Epidermal melanocyte (primary cell): ENCODE measurements at regions not wholly inside any gene's neighbourhood (a gene's known extent, or its start where the extent isn't known, plus 50 kb on each side); places are given as distances from the start of the nearest gene placed in this dataset.
A peak's percentile ranks its signal among the peaks of the same experiment; 100 is the strongest.

Source experiments
- DNase-seq: peaks from one replicate; pipeline ENCODE4 v3.0.0; 2011; ENCODE audit warnings: low spot score; ENCODE audit not compliant: insufficient read length

DNA sequence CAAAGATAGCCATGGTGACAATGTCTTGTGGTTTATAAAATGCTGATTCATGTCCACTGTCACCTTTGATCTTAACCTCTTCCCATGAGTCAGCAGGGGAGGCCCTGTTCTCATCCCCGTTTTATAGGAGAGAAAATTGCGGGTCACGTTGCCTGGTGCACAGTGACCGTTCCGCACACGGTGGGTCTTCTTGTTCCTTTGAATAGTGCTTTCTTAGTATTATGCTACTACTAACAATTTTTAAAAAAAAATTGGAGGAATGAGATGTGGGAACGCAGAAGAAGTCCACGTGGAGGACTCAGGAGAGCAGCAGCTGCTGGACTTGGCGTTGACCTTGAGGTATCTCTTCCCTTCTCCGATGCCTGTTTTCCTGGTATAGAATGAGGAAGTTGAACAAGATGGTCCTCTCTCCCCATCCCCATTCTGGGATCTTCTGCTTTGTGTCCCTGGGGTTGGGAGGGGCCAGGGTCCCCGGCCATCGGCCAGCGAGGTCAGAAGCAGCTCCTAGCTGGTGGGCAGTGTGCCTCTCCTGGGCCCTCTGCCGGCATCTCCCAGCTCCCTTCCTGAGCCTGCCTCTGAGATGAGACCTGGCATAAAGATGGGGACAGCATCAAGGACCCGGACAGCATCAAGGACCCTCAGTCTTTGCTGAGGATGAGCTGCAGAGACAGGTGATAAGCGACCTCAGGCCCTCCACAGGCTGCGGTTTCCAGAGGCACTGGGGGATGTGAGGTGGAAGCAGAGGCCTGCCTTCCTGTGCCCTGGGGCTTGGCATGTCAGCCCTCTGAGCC is 143.9 kb downstream of the C9orf50 start:
- DNase-seq: no peak

GRCh38 chr9:129474740-129475404 is 146.0 kb downstream of the C9orf50 start:
- no peak for DNase-seq

GRCh38 chr9:129473523-129474244 is 147.2 kb downstream of the C9orf50 start:
- no peak for DNase-seq

DNA sequence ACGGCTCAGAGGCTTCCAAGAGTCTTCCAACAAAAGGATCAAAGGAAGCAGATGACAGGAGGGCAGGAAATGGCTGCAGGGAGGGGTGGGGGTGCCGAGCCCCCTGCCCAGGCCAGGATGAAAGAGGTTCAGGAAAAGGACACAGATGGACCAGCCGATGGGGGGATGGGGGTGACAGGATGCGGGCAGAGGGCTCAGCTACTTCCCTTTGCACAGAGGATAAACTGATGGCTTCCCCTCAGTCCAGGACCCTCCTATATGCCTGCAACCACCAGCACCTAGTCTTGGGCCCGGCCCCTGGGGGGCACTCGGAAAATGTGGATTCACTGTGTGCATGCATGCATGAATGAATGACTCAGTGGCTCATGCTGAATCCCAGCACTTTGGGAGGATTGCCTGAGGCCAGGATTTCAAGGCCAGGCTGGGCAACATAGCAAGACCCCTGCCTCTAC is 148.2 kb downstream of the C9orf50 start:
- DNase-seq: no peak

DNA sequence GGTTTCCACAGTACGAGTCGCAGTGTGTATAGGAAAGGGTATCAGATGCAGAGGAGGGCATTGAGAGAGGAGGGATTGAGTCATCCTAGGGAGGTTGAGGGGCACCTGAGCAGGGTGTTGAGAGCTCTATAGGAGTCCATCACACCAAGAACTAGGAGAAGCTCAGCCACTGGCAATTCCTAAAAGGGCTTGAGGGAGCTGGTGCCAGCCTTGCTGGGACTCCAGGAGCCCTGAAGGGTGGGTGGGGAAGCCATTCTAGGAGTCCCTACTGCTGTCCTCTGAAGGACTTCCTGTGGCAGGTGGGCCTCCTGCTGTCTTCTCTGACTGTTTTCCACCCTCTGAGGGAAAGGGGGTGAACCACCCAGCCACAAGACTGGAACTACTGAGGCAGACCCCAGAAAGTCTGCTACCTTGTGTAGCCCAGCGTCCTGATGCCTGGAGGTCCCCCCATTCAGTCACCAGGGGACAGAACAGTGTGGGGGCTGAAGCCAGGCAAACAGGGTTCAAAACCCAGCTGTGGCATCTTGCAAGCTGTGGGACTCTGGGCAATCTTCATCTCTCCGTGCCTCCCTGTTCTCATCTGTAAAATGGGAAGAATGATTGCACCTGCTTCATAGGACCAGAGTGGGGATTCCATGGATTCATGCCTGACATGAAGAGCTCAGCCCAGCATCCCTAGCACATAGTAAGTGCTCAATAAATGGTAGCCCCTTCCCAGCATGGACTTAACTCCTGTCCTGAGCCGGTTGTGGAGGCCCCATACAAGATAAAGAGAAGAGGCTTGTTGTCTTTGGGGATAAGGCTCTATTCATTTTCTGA is 149.5 kb downstream of the C9orf50 start:
- no peak for DNase-seq

GRCh38 chr9:129469988-129470316 is 150.9 kb downstream of the C9orf50 start:
- no peak for DNase-seq

GRCh38 chr9:129469188-129469987 is 151.5 kb downstream of the C9orf50 start:
- DNase-seq: no peak

- no peak for DNase-seq
Measured at GRCh38 chr9:129467739-129468666, 152.9 kb downstream of the C9orf50 start.

DNA sequence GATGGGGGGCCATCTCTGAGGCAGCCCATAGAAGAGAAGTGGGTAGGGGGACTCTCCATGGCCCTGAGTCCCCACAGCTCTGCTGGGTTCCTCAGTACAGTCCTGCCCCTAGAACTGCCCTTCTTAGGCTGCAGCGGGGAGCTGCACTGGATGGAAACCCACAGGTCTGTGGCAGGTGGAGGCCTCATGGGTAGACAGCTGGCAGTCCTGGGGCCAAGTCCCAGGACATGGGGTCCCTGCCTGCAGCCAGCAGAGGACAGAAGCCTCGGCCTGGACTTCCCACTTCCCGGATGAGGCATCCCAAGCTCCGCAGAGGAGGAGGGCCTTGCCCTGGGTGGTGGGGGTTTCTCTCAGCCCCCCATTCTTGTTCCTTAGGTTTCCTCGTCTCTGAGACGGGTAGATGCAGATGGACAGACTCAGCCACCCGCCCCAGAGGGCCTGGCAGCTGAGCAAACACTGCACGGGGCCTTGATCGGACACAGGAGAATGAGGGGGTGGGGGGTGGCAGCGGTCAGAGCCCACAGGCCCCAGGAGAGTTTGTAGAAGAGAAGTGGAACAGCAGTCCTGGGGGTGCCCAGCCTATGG is 153.8 kb downstream of the C9orf50 start:
- no peak for DNase-seq

GRCh38 chr9:129465834-129466535 is 154.9 kb downstream of the C9orf50 start:
- no peak for DNase-seq

DNA sequence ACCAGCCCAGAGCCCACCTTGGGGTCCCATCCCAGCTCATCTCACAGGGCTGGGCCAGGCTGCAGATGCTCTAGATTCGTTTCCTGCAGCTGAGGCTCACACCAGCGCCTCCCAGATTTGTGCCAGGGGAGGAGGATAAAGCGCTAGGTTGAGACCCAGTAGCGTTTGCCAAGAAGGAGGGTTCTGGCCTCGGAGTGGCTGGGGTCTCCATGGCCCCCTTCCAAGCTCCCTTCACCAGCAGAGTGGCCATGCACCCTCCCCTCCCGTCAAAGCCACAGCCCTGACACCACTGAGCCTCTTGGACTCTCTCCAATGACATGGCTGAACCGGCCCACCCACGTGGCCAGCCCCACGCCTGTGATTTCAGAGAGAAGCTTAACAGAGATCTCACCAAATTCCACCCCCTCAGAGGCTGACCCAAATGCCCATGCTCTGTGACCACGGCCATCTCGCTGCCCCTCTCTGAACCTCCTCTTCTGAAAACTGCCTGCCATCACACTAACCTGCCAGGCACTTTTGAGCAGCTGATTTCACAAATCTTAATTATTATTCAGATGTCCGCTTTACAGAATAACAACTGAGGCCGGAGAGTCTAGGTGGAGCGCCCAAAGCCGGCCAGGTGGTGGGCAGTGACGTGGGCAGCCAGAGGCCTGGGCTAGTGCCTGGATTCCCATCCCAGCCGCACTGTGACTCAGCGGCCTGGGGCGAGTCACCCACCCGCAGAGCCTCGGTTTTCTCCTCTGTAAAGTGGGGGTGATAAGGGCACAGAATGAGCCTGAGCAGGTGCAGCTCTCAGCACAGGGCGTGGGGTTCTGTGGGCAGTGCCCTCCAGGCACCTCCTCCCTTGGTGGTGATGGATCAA is 155.7 kb downstream of the C9orf50 start:
- DNase-seq: no peak

- DNase-seq: no peak
Measured at GRCh38 chr9:129463994-129464393, 156.9 kb downstream of the C9orf50 start.

GRCh38 chr9:129463477-129463876 is 157.4 kb downstream of the C9orf50 start:
- DNase-seq: no peak

DNA sequence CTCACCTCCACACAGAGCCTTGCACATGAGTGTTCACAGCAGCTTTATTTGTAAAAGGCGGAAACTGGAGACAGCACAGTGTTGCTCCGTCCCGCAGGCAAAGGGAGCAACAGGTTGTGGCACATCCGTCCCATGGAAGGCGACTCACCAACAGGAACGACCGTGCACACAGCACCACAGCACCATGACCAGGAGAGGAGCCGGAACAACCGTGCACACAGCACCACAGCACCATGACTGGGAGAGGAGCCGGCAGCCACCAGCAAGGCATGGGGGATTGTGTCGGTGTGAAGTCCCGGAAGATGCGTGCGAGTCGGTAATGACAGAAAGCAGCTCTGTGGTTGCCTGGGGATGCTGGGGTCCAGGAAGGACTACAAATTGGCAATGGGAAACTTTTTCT is 158.5 kb downstream of the C9orf50 start:
- DNase-seq: no peak

DNA sequence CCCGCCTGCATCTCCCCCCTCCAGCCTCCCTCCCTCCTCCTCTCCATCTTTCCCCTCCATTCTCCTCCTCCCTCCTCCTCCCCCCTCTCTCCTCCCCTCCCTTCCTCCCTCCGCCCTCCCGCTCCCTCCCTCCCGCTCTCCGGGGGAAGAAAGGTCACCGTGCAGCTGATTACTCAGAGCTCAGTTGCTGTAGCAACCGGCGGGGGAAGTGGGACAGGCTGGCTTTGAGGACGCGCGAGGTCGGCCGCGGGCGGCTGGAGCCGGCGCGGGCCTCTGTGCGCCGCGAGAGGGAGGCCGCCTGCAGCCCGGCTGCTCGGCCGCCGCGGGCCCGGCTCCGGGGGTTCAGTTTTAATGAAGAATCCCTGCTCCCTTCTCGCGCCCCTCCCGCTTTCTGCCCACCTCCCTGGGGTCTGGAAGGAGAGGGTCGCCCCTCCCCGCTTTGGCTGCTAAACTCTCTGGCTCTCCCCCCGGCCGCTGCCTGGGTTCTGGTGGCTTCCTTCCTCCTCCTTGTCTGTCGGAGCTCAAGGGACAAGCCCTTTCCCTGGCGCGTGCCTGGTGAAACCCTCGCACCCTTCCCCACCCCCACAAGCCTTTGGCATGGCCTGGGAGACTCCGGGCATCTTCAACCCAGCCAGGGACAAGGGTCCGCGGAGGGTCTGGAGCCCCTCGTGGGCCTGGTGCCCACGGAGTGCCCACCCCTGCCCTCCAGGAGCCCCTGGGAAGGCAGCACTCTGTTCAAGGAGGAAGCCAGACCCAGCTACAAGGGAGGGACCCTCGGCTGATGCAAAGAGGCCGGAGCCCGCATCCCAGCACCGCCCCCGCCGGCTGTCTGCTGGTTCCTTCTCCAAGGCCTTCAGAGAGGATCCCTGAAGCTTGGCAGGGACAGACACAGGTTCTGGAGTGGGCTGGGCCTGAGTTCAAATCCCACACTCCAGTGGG is 160.3 kb downstream of the C9orf50 start:
- DNase-seq: peak; percentile 100

DNA sequence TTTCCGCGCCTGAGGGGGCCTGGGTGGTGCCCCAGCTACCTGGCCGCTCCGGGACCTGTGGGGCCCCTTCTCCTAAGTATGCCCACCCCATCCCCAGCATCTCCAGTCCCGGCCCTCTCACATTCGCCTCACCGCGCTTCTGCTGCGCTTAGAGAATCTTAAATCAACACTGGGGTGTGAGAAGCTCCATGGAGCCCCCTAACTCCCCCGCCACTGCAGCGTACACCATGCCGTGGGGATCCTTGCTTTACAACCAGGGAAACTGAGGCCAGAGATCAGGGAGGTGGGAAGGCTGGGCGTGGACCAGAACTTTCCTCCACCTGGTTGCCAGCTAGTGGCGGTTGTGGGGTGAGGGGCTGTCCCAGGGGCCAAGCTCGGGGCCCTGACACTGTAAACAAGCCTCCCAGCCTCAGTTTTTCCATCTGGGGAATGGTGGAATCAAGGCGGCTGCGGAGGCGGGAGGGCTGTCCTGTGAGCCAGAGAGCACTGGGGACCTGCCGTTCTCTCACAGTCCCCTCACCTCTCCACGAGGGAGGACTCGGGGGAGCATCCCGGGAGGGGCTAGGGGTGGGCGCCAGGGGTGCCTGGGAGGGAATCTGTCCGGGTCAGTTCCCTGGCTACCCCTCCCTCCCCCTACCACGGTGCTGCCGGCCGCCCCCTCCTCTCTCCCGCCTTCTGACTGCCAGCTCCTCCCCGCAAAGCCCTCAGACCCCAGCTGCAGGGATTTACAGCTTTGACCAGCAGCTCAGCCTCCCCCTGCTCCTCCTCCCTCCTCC is 161.2 kb downstream of the C9orf50 start:
- DNase-seq: no peak
